Osteoblast (primary cell): ENCODE measurements at regions not wholly inside any gene's neighbourhood (a gene's known extent, or its start where the extent isn't known, plus 50 kb on each side); places are given as distances from the start of the nearest gene placed in this dataset.

Source experiments
- DNase-seq: peaks from one replicate; pipeline ENCODE4 v3.0.0; 2011; ENCODE audit warnings: low spot score, mixed read lengths; ENCODE audit not compliant: insufficient read length; ENCODE audit errors: missing footprints
- H2AFZ ChIP-seq: 2 replicates; pipeline ENCODE4 v1.6.0; 2011; ENCODE audit warnings: mild to moderate bottlenecking, low read length
- H3K27ac ChIP-seq: 2 replicates; pipeline ENCODE4 v1.5.1; 2011; ENCODE audit warnings: mild to moderate bottlenecking, low read depth, low read length, moderate library complexity
- H3K27me3 ChIP-seq: 2 replicates; pipeline ENCODE4 v1.6.0; 2012; ENCODE audit warnings: mild to moderate bottlenecking, control low read depth, inconsistent platforms, low read length, moderate library complexity; ENCODE audit not compliant: insufficient read depth
- H3K36me3 ChIP-seq: 2 replicates; pipeline ENCODE4 v1.5.1; 2011; ENCODE audit warnings: mild to moderate bottlenecking, low read length, control low read depth, moderate library complexity; ENCODE audit not compliant: insufficient read depth
- H3K4me1 ChIP-seq: 2 replicates; pipeline ENCODE4 v1.5.1; 2011; ENCODE audit warnings: mild to moderate bottlenecking, low read length, control low read depth, moderate library complexity; ENCODE audit not compliant: insufficient read depth
- H3K4me2 ChIP-seq: 2 replicates; pipeline ENCODE4 v1.6.0; 2011; ENCODE audit warnings: mild to moderate bottlenecking, low read length; ENCODE audit not compliant: insufficient read depth
- H3K4me3 ChIP-seq: fragments of 200-600 bp; sonication (generic); 3 replicates; pipeline ENCODE4 v1.5.1; 2012; ENCODE audit warnings: mild to moderate bottlenecking, low read length, inconsistent platforms; ENCODE audit not compliant: insufficient read depth
- H3K79me2 ChIP-seq: 2 replicates; pipeline ENCODE4 v1.6.0; 2012; ENCODE audit warnings: mild to moderate bottlenecking, low read length, control low read depth, inconsistent platforms; ENCODE audit not compliant: insufficient read depth
- H3K9me3 ChIP-seq: 2 replicates; pipeline ENCODE4 v1.5.1; 2011; ENCODE audit warnings: low read depth, low read length, control low read depth
- H4K20me1 ChIP-seq: 2 replicates; pipeline ENCODE4 v1.6.0; 2012; ENCODE audit warnings: mild to moderate bottlenecking, low read length, control low read depth; ENCODE audit not compliant: insufficient read depth
- CTCF ChIP-seq: IDR thresholded peaks from 2 replicates; pipeline ENCODE4 v1.5.1; 2011; ENCODE audit warnings: mild to moderate bottlenecking, low read depth, low read length, moderate library complexity; ENCODE audit errors: extremely low read depth

- Histone ChIP-seq H3K79me2 (no peaks in the 10 kb centered on the region), H2AFZ (no peak overlapping the region), H4K20me1 (no peaks in the 10 kb centered on the region), H3K4me1 (no peaks in the 10 kb centered on the region), H3K27me3 (no peaks in the 10 kb centered on the region), H3K36me3 (no peaks in the 10 kb centered on the region), H3K9me3 (no peaks in the 10 kb centered on the region), H3K27ac (no peak overlapping the region), H3K4me3 (no peak overlapping the region), H3K4me2 (no peak overlapping the region)
- no peak for DNase-seq
- TF ChIP-seq CTCF, result no peak
These were observed 170.0 kb upstream of the GYPA start for GRCh38 chr4:144310535-144310934.

GRCh38 chr4:144313370-144313769 is 172.9 kb upstream of the GYPA start:
- Histone ChIP-seq H3K9me3 (no peaks in the 10 kb centered on the region), H3K4me1 (no peaks in the 10 kb centered on the region), H4K20me1 (no peaks in the 10 kb centered on the region), H2AFZ (no peak overlapping the region), H3K27ac (no peak overlapping the region), H3K4me2 (no peak overlapping the region), H3K27me3 (no peaks in the 10 kb centered on the region), H3K4me3 (no peak overlapping the region), H3K36me3 (no peaks in the 10 kb centered on the region), H3K79me2 (no peaks in the 10 kb centered on the region)
- no peak for TF ChIP-seq CTCF
- no peak for DNase-seq

DNA sequence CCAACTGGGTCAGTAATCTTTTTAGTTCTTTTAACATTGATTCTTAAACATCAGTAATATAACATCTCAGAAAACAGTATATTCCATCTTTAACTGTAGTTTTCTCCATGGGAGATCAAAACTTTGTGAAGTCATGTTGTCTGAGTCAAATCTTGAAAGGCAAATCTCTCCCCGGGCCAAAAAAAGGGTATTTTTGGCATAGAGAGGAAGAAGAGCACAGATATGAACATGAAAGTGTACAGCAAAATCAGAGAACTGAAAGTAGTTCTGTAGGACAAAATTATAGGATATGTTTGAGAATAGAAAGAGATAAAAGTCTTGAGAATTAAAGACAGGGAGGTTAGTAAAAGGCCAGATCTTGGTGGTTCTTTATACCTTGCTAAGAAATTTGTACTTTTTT is 176.4 kb upstream of the GYPA start:
- H3K4me3 ChIP-seq, result no peak overlapping the region

GRCh38 chr4:144318797-144319196 is 178.3 kb upstream of the GYPA start:
- Histone ChIP-seq H3K9me3 (no peaks in the 10 kb centered on the region), H3K79me2 (no peaks in the 10 kb centered on the region), H3K27ac (no peak overlapping the region), H3K4me3 (no peak overlapping the region), H3K36me3 (no peaks in the 10 kb centered on the region), H4K20me1 (no peaks in the 10 kb centered on the region), H3K4me1 (no peaks in the 10 kb centered on the region), H3K27me3 (no peaks in the 10 kb centered on the region), H2AFZ (no peak overlapping the region), H3K4me2 (no peak overlapping the region)
- no peak for TF ChIP-seq CTCF
- no peak for DNase-seq

More for the DNA sequence above, 176.4 kb upstream of the GYPA start:
- Histone ChIP-seq H3K4me1 (no peaks in the 10 kb centered on the region), H3K4me2 (no peak overlapping the region), H3K27ac (no peak overlapping the region), H3K36me3 (no peaks in the 10 kb centered on the region), H3K9me3 (no peaks in the 10 kb centered on the region), H2AFZ (no peak overlapping the region), H3K79me2 (no peaks in the 10 kb centered on the region), H4K20me1 (no peaks in the 10 kb centered on the region), H3K27me3 (no peaks in the 10 kb centered on the region)
- no peak for DNase-seq
- TF ChIP-seq CTCF, result no peak
